SK-N-MC (cell line): ENCODE measurements at regions not wholly inside any gene's neighbourhood (a gene's known extent, or its start where the extent isn't known, plus 50 kb on each side); places are given as distances from the start of the nearest gene placed in this dataset.
"Not testable (repeated sequence)": the region's sequence is repeated elsewhere in the genome, so short reads cannot be mapped to it uniquely, and the experiment has no call there.

ENCODE experiments used
- DNase-seq: peaks from one replicate; pipeline ENCODE4 v3.0.0-alpha.2; 2011; ENCODE audit warnings: low read depth, low spot score
- H3K27ac ChIP-seq: fragments of 200-600 bp; sonication (generic); 2 replicates; pipeline ENCODE4 v1.5.1; 2016; ENCODE audit warnings: mixed run types
- H3K36me3 ChIP-seq: fragments of 200-600 bp; sonication (generic); 2 replicates; pipeline ENCODE4 v1.6.1; 2017; ENCODE audit warnings: antibody characterized with exemption, low read length, mixed read lengths; ENCODE audit not compliant: insufficient read depth
- H3K4me3 ChIP-seq: fragments of 200-600 bp; sonication (generic); 2 replicates; pipeline ENCODE4 v1.5.1; 2016
- H3K9ac ChIP-seq: fragments of 200-600 bp; sonication (generic); 2 replicates; pipeline ENCODE4 v1.8.0; 2017; ENCODE audit warnings: mixed run types, mixed read lengths; ENCODE audit not compliant: insufficient read length
- H3K9me3 ChIP-seq: fragments of 200-600 bp; sonication (generic); 2 replicates; pipeline ENCODE4 v1.6.1; 2017; ENCODE audit warnings: low read depth, mild to moderate bottlenecking, antibody characterized with exemption, low read length, moderate library complexity, mixed read lengths
- EZH2 ChIP-seq: fragments of 200-600 bp; sonication (generic); IDR thresholded peaks from one replicate; pipeline ENCODE4 v1.6.1; 2017; ENCODE audit warnings: antibody characterized with exemption
- FOXP2 ChIP-seq: optimal IDR thresholded peaks from 2 replicates; pipeline ENCODE3; 2011; ENCODE audit warnings: mild to moderate bottlenecking, moderate library complexity; ENCODE audit not compliant: insufficient read depth; ENCODE audit errors: extremely low read length, control extremely low read depth
- POLR2AphosphoS5 ChIP-seq: IDR thresholded peaks from 2 replicates; pipeline ENCODE4 v1.6.1; 2012; ENCODE audit warnings: mild to moderate bottlenecking, low read depth, low read length, borderline replicate concordance

DNA sequence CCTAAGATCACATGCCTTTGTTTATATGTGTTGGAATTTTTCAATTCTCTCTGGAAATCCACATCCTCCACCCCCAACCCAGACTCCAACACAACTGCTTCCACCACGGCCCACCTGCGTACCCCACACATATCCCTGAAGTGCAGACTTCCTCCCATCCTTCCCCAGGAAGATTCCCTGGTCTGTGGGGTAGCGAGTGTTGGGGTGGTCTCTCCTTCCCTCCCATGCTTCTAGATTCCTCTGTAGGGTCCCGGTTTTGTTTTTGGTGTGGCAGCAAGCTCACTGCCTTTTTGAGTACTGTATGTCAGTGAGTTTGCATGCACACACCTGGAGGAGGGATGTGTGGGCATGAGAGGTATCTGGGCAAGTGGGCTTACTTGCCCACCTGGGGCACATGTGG lies 127.6 kb downstream of the MRPL14 start:
- DNase-seq: no peak
- TF ChIP-seq EZH2: no peak
- TF ChIP-seq FOXP2: no peak
- TF ChIP-seq POLR2AphosphoS5: no peak
- Histone ChIP-seq H3K9me3 (no peaks in the 10 kb centered on the region), H3K4me3 (no peak overlapping the region), H3K27ac (no peak overlapping the region), H3K9ac (no peak overlapping the region), H3K36me3 (no peaks in the 10 kb centered on the region)

DNA sequence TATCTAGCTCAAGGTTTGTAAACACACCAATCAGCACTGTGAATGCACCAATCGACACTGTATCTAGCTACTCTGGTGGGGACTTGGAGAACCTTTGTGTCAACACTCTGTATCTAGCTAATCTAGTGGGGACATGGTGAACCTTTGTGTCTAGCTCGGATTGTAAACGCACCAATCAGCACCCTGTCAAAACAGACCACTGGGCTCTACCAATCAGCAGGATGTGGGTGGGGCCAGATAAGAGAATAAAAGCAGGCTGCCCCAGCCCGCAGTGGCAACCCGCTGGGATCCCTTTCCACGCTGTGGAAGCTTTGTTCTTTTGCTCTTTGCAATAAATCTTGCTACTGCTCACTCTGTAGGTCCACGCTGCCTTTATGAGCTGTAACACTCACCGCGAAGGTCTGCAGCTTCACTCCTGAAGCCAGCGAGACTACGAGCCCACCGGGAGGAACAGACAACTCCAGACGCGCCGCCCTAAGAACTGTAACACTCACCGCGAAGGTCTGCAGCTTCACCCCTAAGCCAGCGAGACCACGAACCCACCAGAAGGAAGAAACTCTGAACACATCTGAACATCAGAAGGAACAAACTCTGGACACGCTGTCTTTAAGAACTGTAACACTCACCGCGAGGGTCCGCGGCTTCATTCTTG lies 128.5 kb downstream of the MRPL14 start:
- DNase-seq: not testable (repeated sequence)

DNA sequence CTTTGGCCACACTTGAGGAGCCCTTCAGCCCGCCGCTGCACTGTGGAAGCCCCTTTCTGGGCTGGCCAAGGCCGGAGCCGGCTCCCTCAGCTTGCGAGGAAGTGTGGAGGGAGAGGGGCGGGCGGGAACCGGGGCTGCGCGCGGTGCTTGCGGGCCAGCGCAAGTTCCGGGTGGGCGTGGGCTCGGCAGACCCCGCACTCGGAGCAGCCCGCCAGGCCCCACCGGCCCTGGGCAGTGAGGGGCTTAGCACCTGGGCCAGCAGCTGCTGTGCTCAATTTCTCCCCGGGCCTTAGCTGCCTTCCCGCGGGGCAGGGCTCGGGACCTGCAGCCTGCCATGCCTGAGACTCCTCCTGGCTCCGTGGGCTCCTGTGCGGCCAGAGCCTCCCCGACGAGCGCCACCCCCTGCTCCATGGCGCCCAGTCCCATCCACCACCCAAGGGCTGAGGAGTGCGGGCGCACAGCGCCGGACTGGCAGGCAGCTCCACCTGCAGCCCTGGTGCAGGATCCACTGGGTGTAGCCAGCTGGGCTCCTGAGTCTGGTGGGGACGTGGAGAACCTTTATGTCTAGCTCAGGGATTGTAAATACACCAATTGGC lies 129.2 kb downstream of the MRPL14 start:
- H3K9ac ChIP-seq, H3K36me3 ChIP-seq, H3K27ac ChIP-seq, H3K4me3 ChIP-seq, H3K9me3 ChIP-seq, DNase-seq: not testable (repeated sequence)

More for the DNA sequence above, 128.5 kb downstream of the MRPL14 start:
- H3K27ac ChIP-seq, H3K9ac ChIP-seq, H3K4me3 ChIP-seq, H3K36me3 ChIP-seq, H3K9me3 ChIP-seq: not testable (repeated sequence)

DNA sequence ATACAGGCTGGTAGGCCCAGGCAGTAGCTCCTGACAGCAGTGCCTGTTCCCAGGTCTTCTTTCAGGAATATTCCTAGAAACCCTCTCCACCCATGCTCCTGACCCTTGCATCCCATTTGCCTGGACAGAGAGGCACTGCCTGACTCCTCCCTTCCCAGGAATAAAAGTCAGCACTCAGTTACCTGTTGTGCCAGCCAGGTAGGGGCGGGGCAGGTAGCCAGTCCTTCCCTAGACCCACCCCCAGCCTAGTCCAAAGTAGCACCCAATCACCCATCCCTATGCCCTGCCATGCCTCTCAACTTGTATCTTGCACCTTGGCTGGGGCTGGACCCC lies 129.9 kb downstream of the MRPL14 start:
- Histone ChIP-seq H3K4me3 (no peak overlapping the region), H3K36me3 (no peaks in the 10 kb centered on the region), H3K9me3 (no peaks in the 10 kb centered on the region), H3K27ac (no peak overlapping the region), H3K9ac (no peak overlapping the region)
- DNase-seq: no peak
- no peak for TF ChIP-seq EZH2
- no peak for TF ChIP-seq FOXP2
- TF ChIP-seq POLR2AphosphoS5: no peak

- no peak overlapping the region for H3K9ac ChIP-seq
- DNase-seq: no peak
- 0 out of 2 replicates have a peak overlapping the region, but pooled peaks have one; percentile 52 for H3K27ac ChIP-seq
- TF ChIP-seq EZH2 (no peak), FOXP2 (no peak), POLR2AphosphoS5 (no peak)
- H3K9me3 ChIP-seq: no peaks in the 10 kb centered on the region
- H3K4me3 ChIP-seq: no peak overlapping the region
- no peaks in the 10 kb centered on the region for H3K36me3 ChIP-seq
These were observed 130.5 kb downstream of the MRPL14 start for GRCh38 chr6:43996618-43997344.

- Histone ChIP-seq H3K36me3 (no peaks in the 10 kb centered on the region), H3K4me3 (no peak overlapping the region), H3K27ac (no peak overlapping the region), H3K9me3 (no peaks in the 10 kb centered on the region), H3K9ac (no peak overlapping the region)
- no peak for TF ChIP-seq EZH2
- no peak for TF ChIP-seq POLR2AphosphoS5
- no peak for TF ChIP-seq FOXP2
- DNase-seq: no peak
These were observed 132.1 kb downstream of the MRPL14 start for GRCh38 chr6:43995137-43995536.

DNA sequence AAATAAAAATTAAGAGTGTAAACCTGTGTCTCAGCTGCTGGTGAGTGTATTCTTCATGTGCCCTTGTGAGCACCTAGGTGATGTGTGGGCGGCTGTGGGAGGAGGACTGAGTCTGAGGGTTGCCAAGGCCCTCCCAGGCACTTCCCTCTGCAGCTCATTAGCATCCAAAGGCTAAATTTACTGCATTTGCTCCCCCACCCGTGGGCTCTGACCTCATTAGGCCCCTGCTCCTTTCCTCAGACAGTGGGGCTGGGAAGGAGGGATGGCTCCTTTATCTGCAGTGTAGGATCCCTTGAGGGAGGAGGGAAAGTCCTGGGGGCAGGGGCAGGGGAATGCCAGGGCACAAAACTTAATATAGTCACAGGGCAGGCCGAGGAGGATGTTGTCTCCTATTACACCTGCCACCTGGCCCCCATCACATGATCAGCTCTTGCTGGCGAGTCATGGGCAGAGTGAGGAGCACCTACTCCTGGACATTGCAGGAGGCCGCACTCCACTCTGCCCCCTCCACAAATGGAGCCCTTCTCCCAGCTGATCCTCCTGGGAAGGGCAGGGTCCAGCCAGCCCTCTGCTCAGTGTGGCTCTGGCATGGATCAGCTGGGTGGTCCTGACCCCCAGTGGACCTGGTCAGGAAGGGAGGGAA lies 133.2 kb downstream of the MRPL14 start:
- H3K27ac ChIP-seq: no peak overlapping the region
- H3K36me3 ChIP-seq: no peaks in the 10 kb centered on the region
- H3K9me3 ChIP-seq: no peaks in the 10 kb centered on the region
- H3K4me3 ChIP-seq: no peak overlapping the region
- no peak overlapping the region for H3K9ac ChIP-seq
- DNase-seq: no peak
- TF ChIP-seq FOXP2: no peak
- no peak for TF ChIP-seq EZH2
- TF ChIP-seq POLR2AphosphoS5: no peak

GRCh38 chr6:43992783-43993644 lies 134.2 kb downstream of the MRPL14 start:
- H3K9ac ChIP-seq: no peak overlapping the region
- no peak for TF ChIP-seq EZH2
- TF ChIP-seq POLR2AphosphoS5: no peak
- TF ChIP-seq FOXP2: no peak
- no peaks in the 10 kb centered on the region for H3K9me3 ChIP-seq
- DNase-seq: no peak
- no peaks in the 10 kb centered on the region for H3K36me3 ChIP-seq
- H3K4me3 ChIP-seq: no peak overlapping the region
- H3K27ac ChIP-seq: no peak overlapping the region
